HG03457 (cell line): ENCODE measurements at regions not wholly inside any gene's neighbourhood (a gene's known extent, or its start where the extent isn't known, plus 50 kb on each side); places are given as distances from the start of the nearest gene placed in this dataset.

ENCODE experiments used
- ATAC-seq: cut with Tn5 transposase; IDR thresholded peaks from one replicate; pipeline ENCODE4 v1.9.1; 2021; ENCODE audit warnings: moderate number of reproducible peaks; ENCODE audit not compliant: unreplicated experiment

- ATAC-seq: no peak
These were observed 229.3 kb downstream of the ANKRD50 start for GRCh38 chr4:124483048-124483906.

- ATAC-seq: no peak
These were observed 228.5 kb downstream of the ANKRD50 start for GRCh38 chr4:124484008-124484407.

GRCh38 chr4:124484940-124485339, 227.6 kb downstream of the ANKRD50 start:
- ATAC-seq: no peak

GRCh38 chr4:124486423-124486822, 226.1 kb downstream of the ANKRD50 start:
- ATAC-seq: no peak

- ATAC-seq: no peak
These were observed 224.9 kb downstream of the ANKRD50 start for GRCh38 chr4:124487651-124488050.

GRCh38 chr4:124491361-124492145, 221.0 kb downstream of the ANKRD50 start:
- no peak for ATAC-seq

GRCh38 chr4:124499261-124499660, 213.3 kb downstream of the ANKRD50 start:
- no peak for ATAC-seq

GRCh38 chr4:124501576-124501975, 211.0 kb downstream of the ANKRD50 start:
- no peak for ATAC-seq

- no peak for ATAC-seq
These were observed 208.1 kb downstream of the ANKRD50 start for GRCh38 chr4:124504431-124504830.

- no peak for ATAC-seq
These were observed 207.3 kb downstream of the ANKRD50 start for GRCh38 chr4:124505211-124505610.

- ATAC-seq: no peak
These were observed 203.4 kb downstream of the ANKRD50 start for GRCh38 chr4:124509151-124509550.

GRCh38 chr4:124514588-124514987, 197.9 kb downstream of the ANKRD50 start:
- no peak for ATAC-seq

GRCh38 chr4:124515591-124515990, 196.9 kb downstream of the ANKRD50 start:
- no peak for ATAC-seq

- no peak for ATAC-seq
These were observed 193.3 kb downstream of the ANKRD50 start for GRCh38 chr4:124519196-124519595.

GRCh38 chr4:124523816-124524215, 188.7 kb downstream of the ANKRD50 start:
- ATAC-seq: no peak

GRCh38 chr4:124525524-124525923, 187.0 kb downstream of the ANKRD50 start:
- ATAC-seq: no peak

- no peak for ATAC-seq
These were observed 186.2 kb downstream of the ANKRD50 start for GRCh38 chr4:124526331-124526730.

GRCh38 chr4:124526769-124527168, 185.8 kb downstream of the ANKRD50 start:
- no peak for ATAC-seq

- ATAC-seq: no peak
These were observed 185.2 kb downstream of the ANKRD50 start for GRCh38 chr4:124527364-124527763.

GRCh38 chr4:124529131-124529530, 183.4 kb downstream of the ANKRD50 start:
- no peak for ATAC-seq

- ATAC-seq: no peak
These were observed 182.0 kb downstream of the ANKRD50 start for GRCh38 chr4:124530464-124531077.

GRCh38 chr4:124534131-124534530, 178.4 kb downstream of the ANKRD50 start:
- no peak for ATAC-seq
